ENCODE measurements at regions not wholly inside any gene's neighbourhood (a gene's known extent, or its start where the extent isn't known, plus 50 kb on each side); places are given as distances from the start of the nearest gene placed in this dataset.
"Not testable (repeated sequence)": the region's sequence is repeated elsewhere in the genome, so short reads cannot be mapped to it uniquely, and the experiment has no call there.

GRCh38 chr6:150783813-150784212, 81.7 kb upstream of the MTHFD1L start:
- TF ChIP-seq EZH2phosphoT487 (IDR thresholded peaks at IDR 0.05; ENCODE audit: low read length) = no peak
- no peak for TF ChIP-seq CTCF (IDR thresholded peaks at IDR 0.05; ENCODE audit: low read length)
- TF ChIP-seq EZH2 (optimal IDR thresholded peaks at IDR 0.05; ENCODE audit: low read depth, low read length) = no peak

GRCh38 chr6:150787429-150787828, 78.1 kb upstream of the MTHFD1L start:
- no peaks in the 10 kb centered on the region for H3K36me3 ChIP-seq (replicated peaks; ENCODE audit: insufficient read depth, low read length)
- no peaks in the 10 kb centered on the region for H3K4me1 ChIP-seq (ENCODE audit: low read length)
- DNase-seq = no peak
- no peak for TF ChIP-seq EZH2phosphoT487 (IDR thresholded peaks at IDR 0.05; ENCODE audit: low read length)
- TF ChIP-seq CTCF (IDR thresholded peaks at IDR 0.05; ENCODE audit: low read length) = no peak
- TF ChIP-seq EZH2 (optimal IDR thresholded peaks at IDR 0.05; ENCODE audit: low read depth, low read length) = no peak
- H3K9me3 ChIP-seq (replicated peaks; ENCODE audit: insufficient read depth, low read length) = no peaks in the 10 kb centered on the region
- no peak overlapping the region for H3K27ac ChIP-seq (ENCODE audit: low read length)
- no peak overlapping the region for H3K4me3 ChIP-seq (ENCODE audit: low read length)
- H3K9ac ChIP-seq (ENCODE audit: low read length) = no peak overlapping the region
- H3F3A ChIP-seq (ENCODE audit: insufficient read depth, low read length) = no peaks in the 10 kb centered on the region
- H3K79me2 ChIP-seq (ENCODE audit: low read length) = no peaks in the 10 kb centered on the region
- H3K4me2 ChIP-seq (ENCODE audit: low read depth, low read length) = no peak overlapping the region
- H2AFZ ChIP-seq (ENCODE audit: low read length) = no peak overlapping the region
- no peaks in the 10 kb centered on the region for H3K27me3 ChIP-seq (replicated peaks; ENCODE audit: insufficient read depth, low read length)
- H4K20me1 ChIP-seq (ENCODE audit: insufficient read depth, low read length) = no peaks in the 10 kb centered on the region
- H3K9me2 ChIP-seq (replicated peaks; ENCODE audit: insufficient read depth, low read length) = no peaks in the 10 kb centered on the region

More at GRCh38 chr6:150783813-150784212, 81.7 kb upstream of the MTHFD1L start:
- no peaks in the 10 kb centered on the region for H3K79me2 ChIP-seq (ENCODE audit: low read length)
- no peaks in the 10 kb centered on the region for H3K9me2 ChIP-seq (replicated peaks; ENCODE audit: insufficient read depth, low read length)
- no peaks in the 10 kb centered on the region for H3K4me1 ChIP-seq (ENCODE audit: low read length)
- H3K9ac ChIP-seq (ENCODE audit: low read length) = no peak overlapping the region
- no peak overlapping the region for H3K27ac ChIP-seq (ENCODE audit: low read length)
- H3K27me3 ChIP-seq (replicated peaks; ENCODE audit: insufficient read depth, low read length) = no peaks in the 10 kb centered on the region
- H4K20me1 ChIP-seq (ENCODE audit: insufficient read depth, low read length) = no peaks in the 10 kb centered on the region
- no peak overlapping the region for H3K4me3 ChIP-seq (ENCODE audit: low read length)
- H2AFZ ChIP-seq (ENCODE audit: low read length) = no peak overlapping the region
- no peaks in the 10 kb centered on the region for H3K9me3 ChIP-seq (replicated peaks; ENCODE audit: insufficient read depth, low read length)
- no peaks in the 10 kb centered on the region for H3F3A ChIP-seq (ENCODE audit: insufficient read depth, low read length)
- no peak overlapping the region for H3K4me2 ChIP-seq (ENCODE audit: low read depth, low read length)
- H3K36me3 ChIP-seq (replicated peaks; ENCODE audit: insufficient read depth, low read length) = no peaks in the 10 kb centered on the region
- no peak for DNase-seq

GRCh38 chr6:150788089-150788488, 77.4 kb upstream of the MTHFD1L start:
- Histone ChIP-seq H4K20me1 (ENCODE audit: insufficient read depth, low read length) (no peaks in the 10 kb centered on the region), H3F3A (ENCODE audit: insufficient read depth, low read length) (no peaks in the 10 kb centered on the region), H3K79me2 (ENCODE audit: low read length) (no peaks in the 10 kb centered on the region), H3K9me3 (replicated peaks; ENCODE audit: insufficient read depth, low read length) (no peaks in the 10 kb centered on the region), H3K4me1 (ENCODE audit: low read length) (no peaks in the 10 kb centered on the region), H3K27me3 (replicated peaks; ENCODE audit: insufficient read depth, low read length) (no peaks in the 10 kb centered on the region), H3K36me3 (replicated peaks; ENCODE audit: insufficient read depth, low read length) (no peaks in the 10 kb centered on the region), H3K9me2 (replicated peaks; ENCODE audit: insufficient read depth, low read length) (no peaks in the 10 kb centered on the region), H3K9ac (ENCODE audit: low read length) (no peak overlapping the region), H3K4me3 (ENCODE audit: low read length) (no peak overlapping the region), H2AFZ (ENCODE audit: low read length) (no peak overlapping the region), H3K4me2 (ENCODE audit: low read depth, low read length) (no peak overlapping the region), H3K27ac (ENCODE audit: low read length) (no peak overlapping the region)
- no peak for TF ChIP-seq EZH2phosphoT487 (IDR thresholded peaks at IDR 0.05; ENCODE audit: low read length)
- no peak for TF ChIP-seq EZH2 (optimal IDR thresholded peaks at IDR 0.05; ENCODE audit: low read depth, low read length)
- no peak for TF ChIP-seq CTCF (IDR thresholded peaks at IDR 0.05; ENCODE audit: low read length)
- no peak for DNase-seq

DNA sequence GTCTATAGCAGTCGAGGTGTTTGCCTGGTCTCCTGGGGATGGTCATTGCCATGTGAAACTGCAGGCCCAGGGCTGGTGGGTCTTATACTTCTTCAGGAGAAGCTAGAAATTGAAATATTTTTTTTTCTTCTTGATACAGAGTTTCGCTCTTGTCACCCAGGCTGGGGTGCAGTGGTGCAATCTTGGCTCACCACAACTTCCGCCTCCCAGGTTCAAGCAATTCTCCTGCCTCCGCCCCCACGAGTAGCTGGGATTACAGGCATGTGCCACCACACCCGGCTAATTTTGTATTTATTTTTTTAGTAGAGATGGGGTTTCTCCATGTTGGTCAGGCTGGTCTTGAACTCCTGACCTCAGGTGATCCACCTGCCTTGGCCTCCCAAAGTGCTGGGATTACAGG, 75.6 kb upstream of the MTHFD1L start:
- not testable (repeated sequence) for H3K4me1 ChIP-seq (ENCODE audit: low read length); DNase-seq; H3K4me2 ChIP-seq (ENCODE audit: low read depth, low read length); H2AFZ ChIP-seq (ENCODE audit: low read length); H4K20me1 ChIP-seq (ENCODE audit: insufficient read depth, low read length); H3K9ac ChIP-seq (ENCODE audit: low read length); H3K27me3 ChIP-seq (replicated peaks; ENCODE audit: insufficient read depth, low read length); H3K4me3 ChIP-seq (ENCODE audit: low read length); H3K79me2 ChIP-seq (ENCODE audit: low read length); H3K36me3 ChIP-seq (replicated peaks; ENCODE audit: insufficient read depth, low read length); H3F3A ChIP-seq (ENCODE audit: insufficient read depth, low read length); H3K9me3 ChIP-seq (replicated peaks; ENCODE audit: insufficient read depth, low read length); H3K9me2 ChIP-seq (replicated peaks; ENCODE audit: insufficient read depth, low read length); H3K27ac ChIP-seq (ENCODE audit: low read length)
